Endothelial cell of umbilical vein (primary cell): ENCODE measurements at regions not wholly inside any gene's neighbourhood (a gene's known extent, or its start where the extent isn't known, plus 50 kb on each side); places are given as distances from the start of the nearest gene placed in this dataset.

ENCODE experiments used
- EZH2 ChIP-seq: IDR thresholded peaks from 2 replicates; pipeline ENCODE4 v1.6.1; 2012; ENCODE audit warnings: borderline replicate concordance, low read depth, mild to moderate bottlenecking, moderate library complexity, low read length, inconsistent platforms; ENCODE audit not compliant: severe bottlenecking
- JUN ChIP-seq: IDR thresholded peaks from 2 replicates; pipeline ENCODE4 v1.6.1; 2011; ENCODE audit warnings: borderline replicate concordance, low read depth; ENCODE audit not compliant: insufficient read length, insufficient read depth
- MAX ChIP-seq: IDR thresholded peaks from 2 replicates; pipeline ENCODE4 v1.6.1; 2011; ENCODE audit not compliant: insufficient read depth, insufficient read length
- MYC ChIP-seq: IDR thresholded peaks from one replicate; pipeline ENCODE4 v1.6.1; 2011; ENCODE audit warnings: mild to moderate bottlenecking, low read depth, low read length
- POLR2A ChIP-seq: IDR thresholded peaks from 2 replicates; pipeline ENCODE4 v1.6.1; 2012; ENCODE audit warnings: low read depth, mild to moderate bottlenecking, control low read depth, low read length
- POLR2AphosphoS5 ChIP-seq: IDR thresholded peaks from 2 replicates; pipeline ENCODE4 v1.6.1; 2012; ENCODE audit warnings: low read depth, mild to moderate bottlenecking, control low read depth, low read length, moderate library complexity; ENCODE audit not compliant: insufficient read depth
- TF ChIP-seq, protein P1 (sequence below), 2 donors: IDR thresholded peaks; 1 replicate in 1 of 2; 2 replicates in 1 of 2; pipeline ENCODE4 v1.5.1; 2011; ENCODE audit warnings: low read length in 2 of 2, mild to moderate bottlenecking in 2 of 2, moderate library complexity in 2 of 2, control low read depth in 1 of 2, inconsistent platforms in 1 of 2, low read depth in 1 of 2; ENCODE audit not compliant: insufficient read depth in 1 of 2; ENCODE audit errors: extremely low read depth in 1 of 2

DNA sequence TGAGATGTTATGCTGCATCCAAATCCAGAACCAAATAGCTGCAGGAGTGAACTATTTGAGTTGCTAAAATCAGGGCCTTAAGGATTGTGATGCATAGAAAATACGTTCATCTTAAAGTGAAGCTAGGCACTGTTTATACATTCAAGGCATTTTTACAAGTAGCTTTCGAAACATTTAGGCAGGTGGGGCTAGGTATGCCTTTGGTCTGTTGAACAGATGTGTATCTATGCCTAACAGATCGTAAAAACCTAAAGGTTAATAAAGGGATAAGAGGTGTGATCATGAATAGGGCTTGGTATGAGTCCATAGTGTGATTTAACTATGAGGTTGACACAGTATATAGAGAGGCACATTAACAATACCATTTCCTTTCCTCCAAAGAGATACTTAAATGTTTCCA is 262.5 kb downstream of the SEMA3D start:
- TF ChIP-seq, protein P1, sequence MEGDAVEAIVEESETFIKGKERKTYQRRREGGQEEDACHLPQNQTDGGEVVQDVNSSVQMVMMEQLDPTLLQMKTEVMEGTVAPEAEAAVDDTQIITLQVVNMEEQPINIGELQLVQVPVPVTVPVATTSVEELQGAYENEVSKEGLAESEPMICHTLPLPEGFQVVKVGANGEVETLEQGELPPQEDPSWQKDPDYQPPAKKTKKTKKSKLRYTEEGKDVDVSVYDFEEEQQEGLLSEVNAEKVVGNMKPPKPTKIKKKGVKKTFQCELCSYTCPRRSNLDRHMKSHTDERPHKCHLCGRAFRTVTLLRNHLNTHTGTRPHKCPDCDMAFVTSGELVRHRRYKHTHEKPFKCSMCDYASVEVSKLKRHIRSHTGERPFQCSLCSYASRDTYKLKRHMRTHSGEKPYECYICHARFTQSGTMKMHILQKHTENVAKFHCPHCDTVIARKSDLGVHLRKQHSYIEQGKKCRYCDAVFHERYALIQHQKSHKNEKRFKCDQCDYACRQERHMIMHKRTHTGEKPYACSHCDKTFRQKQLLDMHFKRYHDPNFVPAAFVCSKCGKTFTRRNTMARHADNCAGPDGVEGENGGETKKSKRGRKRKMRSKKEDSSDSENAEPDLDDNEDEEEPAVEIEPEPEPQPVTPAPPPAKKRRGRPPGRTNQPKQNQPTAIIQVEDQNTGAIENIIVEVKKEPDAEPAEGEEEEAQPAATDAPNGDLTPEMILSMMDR (IDR thresholded peaks at IDR 0.05; ENCODE audit: extremely low read depth in 1 of 2, insufficient read depth in 1 of 2, low read depth in 1 of 2, low read length in 2 of 2): no peak
- TF ChIP-seq MAX (no peak), POLR2AphosphoS5 (no peak), POLR2A (no peak), EZH2 (no peak), JUN (no peak), MYC (no peak)
